Tongue (tissue), 1 donor: ENCODE measurements at regions not wholly inside any gene's neighbourhood (a gene's known extent, or its start where the extent isn't known, plus 50 kb on each side); places are given as distances from the start of the nearest gene placed in this dataset.
"Not testable (repeated sequence)": the region's sequence is repeated elsewhere in the genome, so short reads cannot be mapped to it uniquely, and the experiment has no call there.

Experiments
- DNase-seq: peaks from one replicate; pipeline ENCODE4 v3.0.0-alpha.2; 2015

GRCh38 chr5:30368064-30368463 lies 825.4 kb upstream of the CDH6 start:
- no peak for DNase-seq

- not testable (repeated sequence) for DNase-seq
Measured at GRCh38 chr5:30365031-30365430, 828.5 kb upstream of the CDH6 start.

- DNase-seq: no peak
Measured at GRCh38 chr5:30357371-30357770, 836.1 kb upstream of the CDH6 start.

GRCh38 chr5:30355675-30356074 lies 837.8 kb upstream of the CDH6 start:
- no peak for DNase-seq

DNA sequence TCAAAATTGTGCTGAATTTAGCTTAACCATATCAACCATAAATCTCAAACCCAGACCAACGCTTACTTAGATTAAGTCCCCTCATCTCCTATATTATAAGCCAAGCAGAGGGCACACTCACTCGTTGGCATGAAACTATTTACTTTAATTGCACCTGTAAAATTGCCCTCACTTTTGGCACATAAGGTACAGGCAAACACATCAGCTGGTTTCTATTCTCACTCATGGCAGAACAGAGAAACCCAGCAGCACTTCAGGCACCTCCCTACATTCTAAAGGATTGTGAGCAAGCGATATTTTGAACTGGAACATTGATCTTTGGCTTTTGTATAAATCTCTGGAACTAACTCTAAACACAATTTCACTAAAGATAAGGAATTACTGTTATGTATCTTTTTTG lies 845.6 kb upstream of the CDH6 start:
- no peak for DNase-seq

GRCh38 chr5:30345539-30346345 lies 847.7 kb upstream of the CDH6 start:
- DNase-seq: not testable (repeated sequence)

- no peak for DNase-seq
Measured at GRCh38 chr5:30343707-30344106, 849.8 kb upstream of the CDH6 start.

DNA sequence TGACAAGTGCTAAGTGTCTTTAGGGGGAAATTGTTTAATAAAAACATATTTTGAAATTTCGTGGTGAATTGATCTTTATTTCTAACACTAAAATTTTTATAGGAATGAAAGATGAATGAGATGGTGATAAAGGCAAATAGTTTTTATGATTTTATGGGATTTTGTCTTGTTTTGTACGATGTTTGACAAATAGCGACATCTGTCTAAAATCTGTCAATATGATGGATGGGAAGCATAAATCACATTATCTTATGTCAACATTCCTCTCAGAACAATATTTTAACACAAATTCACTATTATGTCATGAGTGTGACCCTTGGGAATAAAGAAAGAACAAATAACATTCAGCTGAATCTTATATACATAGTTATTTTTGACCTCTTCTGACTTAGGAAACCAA lies 852.0 kb upstream of the CDH6 start:
- no peak for DNase-seq

GRCh38 chr5:30337084-30337573 lies 856.4 kb upstream of the CDH6 start:
- DNase-seq: no peak

DNA sequence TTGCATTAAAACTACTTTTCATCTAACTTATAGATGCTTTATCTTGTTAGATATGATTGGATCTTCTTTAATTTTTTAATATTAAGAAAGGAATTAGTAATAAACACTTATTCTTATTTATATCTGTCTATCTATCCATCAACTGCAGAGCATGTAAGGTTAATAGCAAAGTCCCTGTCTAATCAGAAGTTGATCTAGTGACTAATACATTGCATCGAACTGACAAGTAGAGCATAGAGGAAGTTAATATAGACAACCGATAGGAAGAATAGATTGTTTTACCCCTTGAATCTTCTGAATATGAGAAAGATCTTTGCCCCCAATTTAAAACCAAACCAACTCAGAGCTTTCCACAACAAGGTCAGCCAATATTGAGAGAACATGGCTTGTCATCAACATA lies 862.0 kb upstream of the CDH6 start:
- DNase-seq: no peak

GRCh38 chr5:30325795-30326194 lies 867.7 kb upstream of the CDH6 start:
- DNase-seq: no peak

DNA sequence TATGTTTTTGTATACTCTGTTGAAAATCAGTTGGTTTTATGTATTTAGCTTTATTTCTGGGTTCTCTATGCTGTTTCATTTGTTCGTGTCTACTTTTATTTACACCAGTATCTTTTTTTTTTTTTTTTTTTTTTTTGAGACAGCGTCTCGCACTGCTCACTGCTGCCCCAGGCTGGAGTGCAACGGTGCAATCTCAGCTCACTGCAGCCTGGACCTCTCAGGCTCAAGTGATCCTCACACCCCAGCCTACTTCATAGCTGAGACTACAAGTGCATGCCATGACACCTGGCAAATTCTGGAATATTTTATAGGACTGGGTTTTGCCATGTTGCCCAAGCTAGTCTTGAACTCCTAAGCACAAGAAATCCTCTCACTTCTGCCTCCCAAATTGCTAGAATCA lies 869.4 kb upstream of the CDH6 start:
- DNase-seq: peak; percentile 0

DNA sequence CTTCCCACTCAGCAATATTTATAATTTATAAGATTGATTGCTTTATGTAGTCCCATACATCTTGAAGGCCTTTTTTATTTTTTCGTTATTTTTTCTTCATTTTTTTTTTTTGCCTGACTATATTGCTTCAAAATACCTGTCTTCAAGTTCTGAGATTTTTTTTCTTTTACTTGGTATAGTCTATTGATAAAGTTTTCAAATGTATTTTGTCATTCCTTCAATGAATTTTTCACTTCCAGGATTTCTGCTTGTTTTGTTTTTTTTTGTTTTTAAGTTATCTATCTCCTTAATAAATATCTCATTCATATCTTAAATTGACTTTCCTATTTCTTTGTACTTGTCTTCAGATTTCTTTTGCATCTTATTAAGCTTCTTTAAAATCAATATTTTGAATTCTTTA lies 905.6 kb upstream of the CDH6 start:
- DNase-seq: no peak

GRCh38 chr5:30279237-30279636 lies 914.2 kb upstream of the CDH6 start:
- DNase-seq: no peak

DNA sequence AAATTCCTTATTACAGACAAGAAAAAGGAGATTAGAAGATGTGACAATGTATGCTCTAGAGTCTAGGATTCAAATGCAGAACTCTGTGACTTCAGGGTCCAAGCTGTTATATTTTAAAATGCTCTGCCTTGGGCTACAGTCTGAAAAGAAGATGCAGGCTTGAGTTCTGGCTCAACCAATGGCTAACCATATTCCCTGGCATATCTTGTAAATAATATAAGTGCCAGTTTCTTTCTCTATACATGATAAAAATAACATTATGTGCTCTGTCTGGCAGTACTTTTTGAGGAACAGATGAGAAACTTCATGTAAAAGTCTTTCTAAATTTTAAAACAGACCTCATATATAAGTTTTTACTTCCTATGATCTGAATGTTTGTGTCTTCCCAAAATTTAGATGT lies 926.5 kb upstream of the CDH6 start:
- no peak for DNase-seq

- DNase-seq: no peak
Measured at GRCh38 chr5:30239331-30240022, 954.0 kb upstream of the CDH6 start.

- no peak for DNase-seq
Measured at GRCh38 chr5:30237189-30237588, 956.3 kb upstream of the CDH6 start.

- no peak for DNase-seq
Measured at GRCh38 chr5:30209755-30210154, 983.7 kb upstream of the CDH6 start.

GRCh38 chr5:30197662-30198061 lies 995.8 kb upstream of the CDH6 start:
- DNase-seq: no peak

DNA sequence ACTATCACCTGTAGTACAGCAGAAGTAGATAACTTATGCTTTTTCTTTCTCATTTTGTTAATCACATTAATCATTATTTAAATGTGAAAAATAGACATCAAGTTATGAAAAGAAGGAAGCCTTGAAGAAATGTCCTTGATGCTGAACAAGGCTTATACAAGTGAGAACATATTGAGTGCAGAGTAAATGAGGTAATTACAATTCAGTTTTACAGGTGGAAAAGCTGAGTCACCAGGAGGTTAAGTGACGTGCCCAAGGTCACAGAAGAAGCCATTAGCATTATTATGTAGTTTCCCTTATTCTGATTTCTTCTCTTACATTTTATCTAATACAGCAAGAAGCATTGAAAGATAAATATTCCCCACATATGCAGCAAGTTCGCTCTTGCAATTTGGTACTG lies 998.5 kb upstream of the CDH6 start:
- DNase-seq: no peak

GRCh38 chr5:30194595-30194994 lies 998.9 kb upstream of the CDH6 start:
- no peak for DNase-seq

DNA sequence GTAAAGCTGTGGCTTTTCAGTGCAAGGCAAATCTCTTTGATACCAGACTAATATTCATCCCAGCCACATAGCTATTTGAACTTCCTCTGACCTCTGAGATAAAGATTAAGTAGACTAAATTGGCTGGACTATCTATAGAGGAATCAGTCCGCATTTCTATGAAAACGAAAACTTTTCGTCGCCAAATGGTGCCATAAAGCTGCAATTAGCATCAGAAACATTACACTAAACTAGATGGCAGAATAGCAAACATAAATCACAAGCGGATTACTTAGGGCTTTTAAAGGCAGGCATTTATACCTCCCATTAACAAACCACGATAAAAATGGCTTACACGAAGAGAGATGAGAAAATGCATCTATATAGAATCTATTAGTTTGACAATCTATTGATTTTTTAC lies 1009.7 kb upstream of the CDH6 start:
- DNase-seq: no peak

DNA sequence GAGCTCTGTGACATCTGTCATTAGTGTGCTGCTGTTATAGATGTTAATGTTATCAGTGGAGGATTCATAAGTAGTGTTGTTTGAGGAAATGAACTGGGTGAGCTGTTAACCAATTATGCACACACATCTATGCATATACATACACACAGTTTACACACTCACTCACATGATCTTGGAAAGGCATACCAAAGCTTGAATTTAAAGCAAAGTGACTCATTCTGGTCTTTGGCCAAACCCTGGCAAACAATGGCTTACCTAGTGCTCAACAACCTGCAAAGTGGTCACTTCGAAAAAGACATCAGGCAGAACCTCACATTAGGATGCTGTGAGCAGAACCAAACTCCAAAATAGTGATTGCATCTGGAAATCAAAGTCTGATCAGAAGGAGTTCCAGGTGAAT lies 1037.3 kb upstream of the CDH6 start:
- DNase-seq: no peak

GRCh38 chr5:30152431-30152830 lies 1041.1 kb upstream of the CDH6 start:
- no peak for DNase-seq
